Activated T-cell treated with anti-CD3 and anti-CD28 coated beads, Interleukin-2, amount 50 U/mL, for 24 hours (primary cell): ENCODE measurements at regions not wholly inside any gene's neighbourhood (a gene's known extent, or its start where the extent isn't known, plus 50 kb on each side); places are given as distances from the start of the nearest gene placed in this dataset.

Source experiments
- DNase-seq: peaks from one replicate; pipeline ENCODE4 v3.0.0-alpha.2; 2020
- H3K27ac Mint-ChIP-seq: 2 replicates; pipeline ENCODE4 v1.8.0; 2020; ENCODE audit warnings: mild to moderate bottlenecking, mixed read lengths
- H3K27me3 Mint-ChIP-seq: 2 replicates; pipeline ENCODE4 v1.8.0; 2020; ENCODE audit warnings: mixed read lengths
- H3K36me3 Mint-ChIP-seq: 2 replicates; pipeline ENCODE4 v1.8.0; 2020; ENCODE audit warnings: low read depth, mixed read lengths
- H3K4me1 Mint-ChIP-seq: 2 replicates; pipeline ENCODE4 v1.8.0; 2020; ENCODE audit warnings: low read depth, mixed read lengths
- H3K4me3 Mint-ChIP-seq: 2 replicates; pipeline ENCODE4 v1.8.0; 2020; ENCODE audit warnings: mild to moderate bottlenecking, moderate library complexity, mixed read lengths
- H3K9me3 Mint-ChIP-seq: 2 replicates; pipeline ENCODE4 v1.8.0; 2020; ENCODE audit warnings: mixed read lengths

DNA sequence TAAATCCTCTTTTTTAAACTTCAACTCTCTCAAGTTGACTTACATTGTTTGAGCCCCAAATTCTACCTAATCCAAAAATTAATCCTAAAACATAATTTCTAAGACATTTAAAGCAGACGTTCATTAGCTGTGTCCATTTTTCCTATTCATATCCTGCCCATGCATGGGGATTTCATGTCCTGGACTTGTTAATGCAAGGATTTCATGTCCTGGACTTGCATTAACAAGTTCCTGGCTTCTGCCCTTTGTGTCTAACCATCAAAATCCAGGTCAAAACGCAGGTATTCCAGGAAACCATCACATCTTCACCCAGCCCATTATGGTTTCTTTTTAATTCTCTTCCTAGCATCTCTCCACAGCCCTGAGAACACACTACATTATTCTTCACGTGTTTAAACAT, 454.9 kb downstream of the KLF5 start:
- no peaks in the 10 kb centered on the region for H3K27me3 Mint-ChIP-seq
- H3K9me3 Mint-ChIP-seq = peaks cover 5% of the 10 kb centered on the region

DNA sequence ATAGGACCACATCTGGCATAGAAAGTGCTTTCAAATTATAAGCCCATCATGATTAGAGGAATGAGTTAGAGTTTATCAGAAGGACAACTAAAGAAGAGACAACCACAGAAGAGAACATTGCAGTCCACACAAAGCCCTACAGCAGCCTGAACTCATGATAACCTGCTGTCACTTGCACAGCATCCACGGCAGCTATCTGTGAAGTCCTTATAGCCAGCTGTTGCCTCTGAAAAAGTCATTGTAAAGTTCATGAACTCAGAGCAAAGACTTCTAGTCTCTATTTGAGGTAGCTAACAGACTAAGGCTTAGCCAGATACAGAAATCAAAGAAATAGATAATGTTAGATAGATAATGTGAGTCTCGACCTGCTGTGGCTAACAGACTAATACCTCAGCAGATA, 450.0 kb downstream of the KLF5 start:
- H3K27me3 Mint-ChIP-seq = no peaks in the 10 kb centered on the region
- no peak overlapping the region for H3K27ac Mint-ChIP-seq

More for the DNA sequence above, 454.9 kb downstream of the KLF5 start:
- DNase-seq = no peak
- no peaks in the 10 kb centered on the region for H3K36me3 Mint-ChIP-seq
- no peak overlapping the region for H3K27ac Mint-ChIP-seq
- H3K4me1 Mint-ChIP-seq = no peaks in the 10 kb centered on the region
- no peak overlapping the region for H3K4me3 Mint-ChIP-seq

DNA sequence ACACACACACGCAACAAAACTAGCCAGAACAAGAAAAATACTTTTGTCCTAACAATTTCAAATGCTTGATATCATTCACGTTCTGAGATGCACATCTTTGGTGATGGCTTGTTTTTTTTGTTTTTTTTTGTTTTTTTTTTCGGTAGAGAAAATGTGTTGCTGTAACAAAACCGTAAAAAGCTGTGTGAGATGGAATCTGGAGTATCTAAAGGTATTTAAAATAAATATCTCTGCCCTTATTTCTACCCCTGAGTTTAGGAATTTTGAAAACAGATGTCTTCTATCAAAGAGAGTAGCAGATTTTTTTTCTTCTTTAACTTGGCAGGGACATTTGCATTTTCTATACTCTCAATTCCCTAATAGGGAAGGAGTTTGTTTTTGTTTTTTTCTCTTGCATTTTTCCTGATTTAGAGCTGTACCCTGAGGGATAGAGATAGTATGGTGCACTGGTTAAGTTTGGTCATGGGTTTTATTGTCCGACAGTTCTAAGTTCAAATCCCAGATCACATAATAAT, 446.6 kb downstream of the KLF5 start:
- no peaks in the 10 kb centered on the region for H3K27me3 Mint-ChIP-seq
- DNase-seq = no peak
- H3K4me1 Mint-ChIP-seq = no peaks in the 10 kb centered on the region
- H3K27ac Mint-ChIP-seq = no peak overlapping the region
- H3K9me3 Mint-ChIP-seq = no peaks in the 10 kb centered on the region
- no peaks in the 10 kb centered on the region for H3K36me3 Mint-ChIP-seq
- H3K4me3 Mint-ChIP-seq = no peak overlapping the region

More for the DNA sequence above, 450.0 kb downstream of the KLF5 start:
- DNase-seq = no peak
- no peak overlapping the region for H3K4me3 Mint-ChIP-seq
- no peaks in the 10 kb centered on the region for H3K36me3 Mint-ChIP-seq
- H3K9me3 Mint-ChIP-seq = peaks cover 5% of the 10 kb centered on the region
- H3K4me1 Mint-ChIP-seq = no peaks in the 10 kb centered on the region

DNA sequence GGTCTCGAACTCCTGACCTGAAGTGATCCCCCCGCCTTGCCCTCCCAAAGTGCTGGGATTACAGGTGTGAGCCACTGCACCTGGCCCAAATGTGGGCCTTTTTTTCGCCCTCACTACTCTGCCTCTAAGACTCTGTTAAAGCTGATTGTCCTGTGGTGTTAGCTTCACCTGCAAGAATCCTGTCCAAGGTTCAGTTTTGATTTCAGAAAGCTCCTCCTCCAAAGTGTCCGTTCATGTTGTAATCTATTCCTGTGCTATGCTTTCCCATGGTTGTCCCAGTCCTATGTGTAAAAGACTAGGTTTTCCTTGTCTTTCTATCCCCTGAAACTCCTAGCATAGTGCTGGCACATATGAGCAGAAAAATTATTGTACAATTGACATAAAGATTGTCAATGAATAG, 440.9 kb downstream of the KLF5 start:
- no peak for DNase-seq
- Mint-ChIP-seq H3K27ac (no peak overlapping the region), H3K36me3 (no peaks in the 10 kb centered on the region), H3K4me1 (no peaks in the 10 kb centered on the region), H3K9me3 (no peaks in the 10 kb centered on the region), H3K4me3 (no peak overlapping the region), H3K27me3 (no peaks in the 10 kb centered on the region)

- DNase-seq = no peak
- no peaks in the 10 kb centered on the region for H3K27me3 Mint-ChIP-seq
- H3K9me3 Mint-ChIP-seq = no peaks in the 10 kb centered on the region
- no peak overlapping the region for H3K4me3 Mint-ChIP-seq
- H3K27ac Mint-ChIP-seq = no peak overlapping the region
- H3K4me1 Mint-ChIP-seq = peaks cover 6% of the 10 kb centered on the region
- H3K36me3 Mint-ChIP-seq = no peaks in the 10 kb centered on the region
Observed at GRCh38 chr13:73497430-73497829, 438.6 kb downstream of the KLF5 start.

DNA sequence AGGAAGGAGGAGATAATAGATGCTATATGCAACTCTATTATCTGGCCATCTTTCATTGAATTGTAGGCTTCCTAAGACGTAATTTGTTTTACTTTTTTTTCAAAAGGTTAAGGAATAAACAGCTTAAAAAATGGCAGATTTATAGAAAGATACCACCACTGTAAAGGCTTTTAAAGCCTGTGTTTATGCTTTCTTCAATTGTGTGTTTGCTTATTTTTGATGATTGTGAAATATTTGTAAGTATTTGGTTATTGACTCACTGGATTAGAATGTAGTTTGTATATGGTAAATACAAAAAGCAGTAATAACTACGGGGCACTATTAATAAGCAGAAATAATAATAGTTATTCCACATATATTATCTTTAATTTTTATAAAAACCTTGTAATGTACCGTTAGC, 437.9 kb downstream of the KLF5 start:
- H3K36me3 Mint-ChIP-seq = no peaks in the 10 kb centered on the region
- peaks cover 6% of the 10 kb centered on the region for H3K4me1 Mint-ChIP-seq
- no peak overlapping the region for H3K27ac Mint-ChIP-seq

GRCh38 chr13:73492811-73493210, 434.0 kb downstream of the KLF5 start:
- Mint-ChIP-seq H3K4me1 (peaks cover 6% of the 10 kb centered on the region), H3K36me3 (no peaks in the 10 kb centered on the region), H3K27ac (no peak overlapping the region), H3K9me3 (peaks cover 3% of the 10 kb centered on the region), H3K4me3 (no peak overlapping the region), H3K27me3 (no peaks in the 10 kb centered on the region)
- DNase-seq = no peak

More for the DNA sequence above, 437.9 kb downstream of the KLF5 start:
- no peak overlapping the region for H3K4me3 Mint-ChIP-seq
- no peaks in the 10 kb centered on the region for H3K27me3 Mint-ChIP-seq
- DNase-seq = no peak
- no peaks in the 10 kb centered on the region for H3K9me3 Mint-ChIP-seq

DNA sequence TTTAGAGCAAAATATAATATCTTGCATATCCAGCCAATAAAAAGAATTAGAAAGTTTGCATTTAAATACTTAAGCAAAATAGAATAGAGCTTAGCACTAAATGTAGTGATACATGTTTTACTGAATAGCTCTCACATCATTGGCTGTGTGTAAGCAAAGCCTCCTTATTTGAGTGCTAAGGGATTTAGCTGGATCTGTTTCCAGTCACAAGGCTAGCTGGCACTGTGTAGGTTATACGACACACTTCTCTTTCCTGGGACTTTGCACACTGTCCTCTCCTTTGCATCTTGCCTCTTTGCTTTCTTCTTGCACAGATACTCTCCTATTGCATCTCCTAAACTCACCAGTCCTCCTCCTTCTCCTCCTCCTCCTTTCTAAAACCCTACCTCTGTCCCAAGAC, 423.8 kb downstream of the KLF5 start:
- no peak overlapping the region for H3K27ac Mint-ChIP-seq
- H3K9me3 Mint-ChIP-seq = no peaks in the 10 kb centered on the region
- H3K4me1 Mint-ChIP-seq = no peaks in the 10 kb centered on the region
- no peaks in the 10 kb centered on the region for H3K36me3 Mint-ChIP-seq
- no peak overlapping the region for H3K4me3 Mint-ChIP-seq
- H3K27me3 Mint-ChIP-seq = peaks cover 2% of the 10 kb centered on the region
- DNase-seq = no peak

DNA sequence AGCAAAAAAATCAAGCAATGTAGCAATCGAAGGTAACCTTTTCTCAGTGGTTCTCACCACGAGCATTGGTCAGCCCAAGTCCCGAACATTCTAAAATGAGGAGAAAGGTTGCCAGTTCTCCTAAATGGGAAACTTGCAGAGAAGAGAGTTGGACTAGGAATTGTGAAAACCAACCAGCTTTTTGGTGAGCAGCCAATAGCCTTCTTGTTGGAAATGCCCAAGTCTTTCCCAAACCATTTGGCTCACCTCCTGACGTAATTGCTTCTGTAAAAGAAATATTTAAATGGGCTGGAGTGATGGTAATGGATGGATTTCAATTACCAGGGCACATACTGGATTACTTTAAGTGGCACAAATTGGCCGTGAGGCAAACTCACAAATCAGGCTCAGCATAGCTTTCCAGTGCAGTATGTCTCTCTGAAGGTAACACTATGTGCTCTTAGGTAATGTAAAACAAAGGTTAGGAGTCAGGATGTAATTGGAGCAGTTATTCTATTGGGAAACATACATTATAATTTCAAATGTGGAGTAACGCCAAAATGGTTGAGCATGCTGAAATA, 423.2 kb downstream of the KLF5 start:
- Mint-ChIP-seq H3K4me1 (no peaks in the 10 kb centered on the region), H3K9me3 (no peaks in the 10 kb centered on the region), H3K27ac (no peak overlapping the region), H3K4me3 (no peak overlapping the region), H3K27me3 (peaks cover 2% of the 10 kb centered on the region), H3K36me3 (no peaks in the 10 kb centered on the region)
- no peak for DNase-seq

GRCh38 chr13:73480779-73481559, 422.2 kb downstream of the KLF5 start:
- Mint-ChIP-seq H3K36me3 (no peaks in the 10 kb centered on the region), H3K4me1 (no peaks in the 10 kb centered on the region), H3K27me3 (peaks cover 2% of the 10 kb centered on the region), H3K27ac (no peak overlapping the region), H3K4me3 (no peak overlapping the region), H3K9me3 (no peaks in the 10 kb centered on the region)
- no peak for DNase-seq

- H3K27ac Mint-ChIP-seq = no peak overlapping the region
- H3K36me3 Mint-ChIP-seq = no peaks in the 10 kb centered on the region
- DNase-seq = no peak
- H3K4me1 Mint-ChIP-seq = no peaks in the 10 kb centered on the region
- peaks cover 2% of the 10 kb centered on the region for H3K27me3 Mint-ChIP-seq
- no peaks in the 10 kb centered on the region for H3K9me3 Mint-ChIP-seq
- no peak overlapping the region for H3K4me3 Mint-ChIP-seq
Observed at GRCh38 chr13:73479856-73480255, 421.1 kb downstream of the KLF5 start.

DNA sequence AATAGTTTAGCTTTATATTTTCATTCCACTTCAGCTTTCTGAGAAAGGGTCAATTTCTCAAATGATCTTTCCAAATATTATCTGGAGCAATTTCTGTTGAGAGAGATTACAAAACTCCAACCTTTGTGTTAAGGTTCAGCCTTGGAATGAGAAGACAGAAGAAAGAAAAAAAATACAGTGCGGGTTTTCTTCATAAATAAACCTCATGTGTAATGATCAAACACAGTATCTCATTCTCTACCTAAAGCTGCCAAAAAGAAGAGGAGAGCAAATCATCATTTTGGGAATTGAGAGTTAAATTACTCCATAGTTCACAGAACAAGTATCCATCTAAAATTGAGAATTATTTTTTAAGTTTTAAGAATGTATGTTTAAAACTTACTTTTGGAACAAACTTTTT, 420.5 kb downstream of the KLF5 start:
- DNase-seq = no peak
- H3K4me1 Mint-ChIP-seq = no peaks in the 10 kb centered on the region
- H3K27me3 Mint-ChIP-seq = peaks cover 2% of the 10 kb centered on the region
- H3K27ac Mint-ChIP-seq = no peak overlapping the region
- no peaks in the 10 kb centered on the region for H3K36me3 Mint-ChIP-seq
- no peak overlapping the region for H3K4me3 Mint-ChIP-seq
- H3K9me3 Mint-ChIP-seq = no peaks in the 10 kb centered on the region

GRCh38 chr13:73477441-73477840, 418.6 kb downstream of the KLF5 start:
- H3K4me3 Mint-ChIP-seq = no peak overlapping the region
- H3K36me3 Mint-ChIP-seq = no peaks in the 10 kb centered on the region
- no peaks in the 10 kb centered on the region for H3K4me1 Mint-ChIP-seq
- H3K27ac Mint-ChIP-seq = no peak overlapping the region
- DNase-seq = no peak
- H3K27me3 Mint-ChIP-seq = no peaks in the 10 kb centered on the region
- H3K9me3 Mint-ChIP-seq = no peaks in the 10 kb centered on the region

- Mint-ChIP-seq H3K27me3 (no peaks in the 10 kb centered on the region), H3K9me3 (no peaks in the 10 kb centered on the region), H3K36me3 (no peaks in the 10 kb centered on the region), H3K27ac (no peak overlapping the region), H3K4me1 (no peaks in the 10 kb centered on the region), H3K4me3 (no peak overlapping the region)
- no peak for DNase-seq
Observed at GRCh38 chr13:73473016-73473415, 414.2 kb downstream of the KLF5 start.

DNA sequence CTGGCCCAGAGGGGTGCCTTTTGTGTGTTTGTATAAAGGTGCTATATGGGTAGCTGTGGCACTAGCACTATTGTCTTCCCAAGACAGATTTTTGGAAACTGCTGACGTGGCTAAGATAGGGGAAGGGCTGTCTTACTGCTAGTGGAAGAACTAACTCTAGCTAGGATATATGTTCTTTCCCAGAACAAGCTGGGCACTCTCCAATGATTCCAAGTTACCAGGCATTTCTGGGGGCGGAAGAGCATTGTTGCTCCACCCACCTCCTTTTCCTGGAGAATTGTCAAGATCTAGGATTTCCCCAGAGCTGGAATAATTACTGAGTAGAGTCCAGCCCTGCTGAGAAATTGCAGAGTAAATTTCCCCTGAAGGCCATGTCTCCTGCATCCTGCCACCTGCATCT, 408.3 kb downstream of the KLF5 start:
- no peak for DNase-seq
- Mint-ChIP-seq H3K4me3 (no peak overlapping the region), H3K27ac (no peak overlapping the region), H3K36me3 (no peaks in the 10 kb centered on the region), H3K9me3 (no peaks in the 10 kb centered on the region), H3K4me1 (no peaks in the 10 kb centered on the region), H3K27me3 (peaks cover 2% of the 10 kb centered on the region)
